ENCODE measurements at regions not wholly inside any gene's neighbourhood (a gene's known extent, or its start where the extent isn't known, plus 50 kb on each side); places are given as distances from the start of the nearest gene placed in this dataset.
A peak's percentile ranks its signal among the peaks of the same experiment; 100 is the strongest.

DNA sequence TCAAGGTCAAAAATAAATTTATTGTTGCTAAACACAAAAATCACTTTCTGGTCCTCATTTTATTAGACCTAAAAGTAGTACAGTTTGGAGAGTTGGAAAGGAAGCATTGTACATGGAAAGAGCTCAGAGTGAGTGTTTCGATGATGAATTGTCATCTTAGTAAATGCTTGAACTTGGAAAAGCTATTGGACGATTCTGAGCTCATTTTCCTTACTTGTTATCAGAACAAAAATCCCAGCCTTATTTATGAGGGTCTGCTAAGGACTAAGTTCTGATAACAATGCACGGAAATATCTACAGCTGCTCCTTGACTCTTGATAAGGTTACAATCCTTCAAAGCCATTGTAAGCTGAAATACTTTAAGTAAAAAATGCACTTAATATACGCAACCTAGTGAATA lies 710.0 kb upstream of the PTBP2 start:
- no peak for DNase-seq

DNA sequence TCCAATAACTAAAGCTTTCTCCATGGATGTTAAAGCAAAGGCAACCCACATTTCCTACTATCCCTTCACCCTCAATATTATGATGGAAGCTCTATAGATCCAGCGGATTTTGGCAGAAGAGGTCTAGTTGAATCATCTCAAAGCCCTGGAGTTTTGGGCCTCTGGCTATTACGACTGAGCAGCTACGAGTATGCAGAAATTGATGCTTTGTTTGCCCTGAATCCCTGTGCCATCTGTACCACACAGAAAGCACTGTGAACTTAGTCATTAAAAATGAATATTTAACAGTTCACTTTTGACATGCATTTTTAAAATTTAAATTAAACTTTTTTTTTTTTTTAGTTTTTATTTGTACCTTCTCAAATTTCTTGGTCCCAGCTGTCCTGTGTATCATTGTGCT lies 705.4 kb upstream of the PTBP2 start:
- no peak for DNase-seq

DNA sequence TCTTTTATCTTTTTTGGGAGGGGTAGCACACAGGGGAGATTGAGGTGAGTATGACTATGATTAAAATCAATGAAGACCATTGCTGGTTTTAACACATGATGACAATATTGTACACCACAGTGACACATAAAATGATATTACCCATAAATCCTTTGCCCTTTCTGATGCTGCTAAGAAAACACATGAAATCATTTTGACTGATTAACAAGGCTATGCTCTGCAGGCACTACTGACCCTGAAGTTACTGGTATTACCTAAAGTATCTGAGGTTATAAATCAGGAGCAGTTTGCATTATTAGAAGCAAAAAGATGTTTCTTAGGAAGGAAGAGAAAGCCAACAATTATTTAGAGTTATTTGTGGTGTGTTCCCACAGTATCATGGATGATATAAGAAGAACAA lies 701.2 kb upstream of the PTBP2 start:
- DNase-seq = no peak

DNA sequence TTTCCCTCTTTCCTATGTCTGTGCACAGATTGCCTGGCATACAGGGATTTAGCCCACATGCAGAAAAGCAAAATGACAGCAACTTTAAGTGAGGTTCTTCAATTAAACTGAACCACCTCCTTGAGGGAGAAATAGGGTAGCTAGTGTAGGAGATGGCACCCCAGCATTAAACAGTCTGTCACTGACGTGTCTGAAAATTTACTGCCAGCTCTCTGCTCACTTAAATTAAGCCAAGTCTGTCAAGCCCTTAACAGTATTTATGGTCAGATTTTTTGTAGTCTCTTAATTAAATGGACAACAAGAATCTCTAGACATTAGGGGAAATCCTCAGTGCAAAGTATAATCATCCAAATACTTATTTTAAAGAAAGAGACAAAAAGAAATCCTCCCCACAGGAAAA lies 696.5 kb upstream of the PTBP2 start:
- no peak for DNase-seq

DNA sequence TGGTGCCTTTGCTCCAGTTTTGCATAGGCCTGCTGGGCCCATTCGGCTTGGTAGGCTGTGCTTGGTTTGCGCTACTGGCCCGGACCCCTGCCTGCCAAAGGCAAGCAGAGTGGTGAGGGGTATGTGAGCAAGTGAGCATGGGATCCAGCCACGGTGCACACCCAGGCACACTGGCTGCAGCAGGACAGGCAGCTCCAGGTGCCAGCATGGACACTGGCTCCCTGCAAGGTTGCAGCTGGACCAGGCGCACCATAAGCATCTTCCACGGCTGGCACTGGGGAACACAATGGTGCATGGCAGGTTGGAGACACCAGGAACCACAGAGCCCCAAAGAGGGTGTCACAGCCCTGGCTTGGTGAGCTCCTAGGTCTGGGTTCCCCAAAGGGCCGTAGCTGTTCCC lies 693.5 kb upstream of the PTBP2 start:
- DNase-seq = no peak

DNA sequence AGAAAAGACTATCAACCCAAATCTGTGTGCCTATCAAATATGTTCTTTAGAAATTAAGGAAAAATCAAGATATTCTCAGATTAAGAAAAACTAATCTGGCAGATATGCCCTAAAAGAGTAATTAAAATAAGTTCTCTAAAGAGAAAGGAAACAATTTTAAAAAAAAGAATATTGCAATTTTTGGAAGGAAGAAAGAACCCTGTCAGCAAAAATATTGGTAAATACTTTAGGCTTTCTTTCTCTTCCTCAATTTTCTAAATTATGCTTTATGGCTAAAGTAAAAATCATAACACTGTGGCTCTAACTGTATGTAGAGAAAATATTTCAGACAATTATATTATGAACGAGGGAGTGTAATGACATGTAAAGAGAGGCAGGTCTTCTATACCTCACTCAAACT lies 691.3 kb upstream of the PTBP2 start:
- no peak for DNase-seq

DNA sequence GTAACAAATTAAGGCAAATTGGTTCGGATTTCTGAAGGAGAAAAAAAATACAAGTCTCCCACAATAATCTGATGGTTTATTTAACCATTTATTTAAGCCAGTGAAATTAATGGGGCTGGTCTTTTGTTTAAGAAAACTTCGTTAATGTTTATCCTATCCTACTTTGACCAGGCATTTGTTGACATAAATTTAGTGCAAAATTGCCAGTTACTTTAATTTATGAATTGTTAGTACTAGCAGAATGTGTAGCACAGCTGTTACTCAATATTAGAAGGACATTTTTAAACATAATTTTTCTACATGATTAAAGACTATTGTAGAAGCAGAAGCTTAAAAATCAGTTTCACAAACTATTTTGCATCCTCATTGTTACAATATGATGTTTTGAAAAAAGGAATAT lies 687.6 kb upstream of the PTBP2 start:
- no peak for DNase-seq

DNA sequence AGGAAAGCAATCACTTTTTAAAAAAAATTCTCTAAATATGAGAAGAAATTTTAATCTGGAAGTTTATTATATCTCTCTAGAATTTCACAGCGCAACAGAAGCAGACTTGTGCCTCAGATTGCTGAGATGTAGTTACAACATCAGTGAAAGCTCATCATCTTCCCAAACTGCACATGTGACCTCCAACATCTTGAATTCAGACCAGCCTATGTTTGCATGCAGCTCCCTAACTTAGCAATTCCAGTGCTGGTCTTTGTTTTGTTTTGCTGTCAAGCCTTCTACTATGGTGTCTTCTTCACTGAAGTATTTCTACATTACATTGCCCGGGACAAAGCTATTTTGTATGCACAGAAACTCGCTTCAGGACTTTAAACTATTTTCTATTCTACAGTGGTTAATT lies 684.8 kb upstream of the PTBP2 start:
- DNase-seq = no peak

DNA sequence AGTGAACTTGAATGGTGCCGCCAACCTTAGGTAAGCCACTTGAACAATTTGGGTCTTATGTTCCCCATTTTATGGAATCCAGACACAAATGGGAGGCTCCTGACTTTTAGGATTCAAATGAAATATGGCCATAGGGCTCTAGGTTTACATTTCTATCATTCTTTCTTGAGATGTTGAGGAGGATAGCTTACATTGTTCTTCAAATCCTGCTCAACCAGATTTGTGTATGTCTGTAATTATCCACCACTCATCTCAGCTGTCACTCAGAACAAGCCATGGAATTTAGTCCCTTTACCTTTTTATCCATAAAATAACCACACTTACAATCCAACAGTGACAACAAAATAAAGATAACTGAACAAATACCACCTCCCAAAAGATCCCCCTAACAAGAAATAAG lies 682.9 kb upstream of the PTBP2 start:
- no peak for DNase-seq

DNA sequence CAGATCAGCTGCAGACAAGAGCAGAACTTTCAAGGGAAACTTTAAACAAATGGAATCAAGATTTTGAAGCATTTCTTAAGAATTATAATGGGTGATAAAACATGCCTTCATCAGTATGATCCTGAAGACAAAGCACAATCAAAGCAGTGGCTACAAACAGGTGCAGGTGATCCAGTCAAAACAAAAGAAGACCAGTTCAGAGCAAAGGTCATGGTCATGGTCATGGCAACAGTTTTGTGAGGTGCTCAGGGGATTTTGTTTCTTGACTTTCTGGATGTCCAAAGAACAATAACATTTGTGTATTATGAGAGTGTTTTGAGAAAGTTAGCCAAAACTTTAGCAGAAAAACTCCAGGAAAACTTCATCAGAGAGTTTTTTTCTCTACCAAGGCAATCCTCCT lies 681.7 kb upstream of the PTBP2 start:
- no peak for DNase-seq

DNA sequence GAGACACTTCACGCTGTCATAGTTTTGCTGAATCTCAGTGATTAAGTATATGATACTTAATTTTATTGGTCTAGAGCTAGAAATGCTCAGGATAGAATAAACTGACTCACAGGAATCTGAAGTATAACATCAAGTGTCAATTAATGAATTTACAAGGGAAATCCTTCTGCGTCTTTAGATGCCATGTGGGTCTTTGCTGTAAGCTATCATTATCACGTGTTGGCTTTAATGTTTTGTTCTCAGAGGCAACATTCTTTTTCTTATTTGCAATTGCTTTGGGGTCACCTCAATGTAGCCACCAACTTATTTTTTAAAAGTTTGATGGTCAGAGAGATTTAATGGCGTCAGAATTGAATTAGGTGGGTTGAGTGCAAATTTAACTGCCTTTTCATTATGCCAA lies 680.1 kb upstream of the PTBP2 start:
- no peak for DNase-seq

DNA sequence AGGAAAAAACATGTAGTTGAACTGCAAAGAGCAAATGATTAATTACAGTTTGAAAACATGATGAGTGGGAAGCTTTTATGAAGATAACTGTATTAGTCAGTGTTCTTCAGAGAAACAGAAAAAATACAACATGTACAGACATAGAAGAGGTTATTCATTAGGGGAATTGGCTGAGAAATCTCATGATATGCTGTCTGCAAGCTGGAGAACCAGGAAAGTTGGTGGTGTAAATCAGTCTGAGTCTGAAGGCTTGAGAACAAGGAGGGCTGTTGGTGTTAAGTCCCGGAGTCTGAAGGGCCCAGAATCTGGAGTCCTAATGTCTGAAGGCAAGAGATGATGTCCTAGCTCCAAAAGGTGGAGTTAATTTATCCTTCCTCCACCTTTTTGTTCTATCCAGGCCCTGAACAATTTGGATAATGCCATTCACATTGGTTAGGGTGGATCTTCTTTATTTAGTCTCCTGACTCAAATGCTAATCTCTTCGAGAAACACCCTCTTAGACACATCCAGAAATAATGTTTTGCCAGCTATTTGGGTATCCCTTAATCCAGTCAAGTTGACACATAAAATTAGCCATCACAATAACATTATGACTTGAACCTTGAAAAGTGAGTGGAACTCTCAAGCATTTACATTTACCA lies 672.9 kb upstream of the PTBP2 start:
- no peak for DNase-seq

DNA sequence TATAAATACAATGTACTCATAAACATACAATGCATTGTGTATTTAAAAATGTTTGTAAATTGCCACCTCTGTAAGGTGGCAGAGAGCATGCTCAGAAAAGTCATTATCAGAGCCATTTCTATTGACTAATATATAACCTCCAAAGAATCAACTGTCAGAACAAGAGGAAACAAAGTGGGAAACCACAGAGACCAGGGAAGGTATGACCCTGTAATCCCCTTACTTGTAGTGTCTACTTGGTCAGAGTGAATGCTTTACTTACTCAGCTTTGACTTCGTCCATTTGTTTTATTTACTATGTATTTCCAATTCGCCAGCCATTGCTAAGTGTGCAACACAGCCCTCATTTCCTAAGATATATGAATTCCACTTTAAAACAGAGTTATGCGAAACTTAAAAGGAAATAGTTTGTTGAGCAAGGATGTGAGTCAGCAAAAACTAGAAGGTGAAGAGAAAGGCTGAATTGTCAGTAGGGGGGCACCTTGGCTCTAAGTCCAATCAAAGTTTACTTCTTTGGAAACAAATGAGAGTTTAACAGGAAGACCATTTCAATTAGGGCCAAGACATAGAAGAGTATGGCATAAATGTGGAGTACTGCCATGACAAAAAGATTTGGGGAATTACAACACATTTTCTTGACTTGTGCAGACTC lies 671.7 kb upstream of the PTBP2 start:
- DNase-seq = no peak

DNA sequence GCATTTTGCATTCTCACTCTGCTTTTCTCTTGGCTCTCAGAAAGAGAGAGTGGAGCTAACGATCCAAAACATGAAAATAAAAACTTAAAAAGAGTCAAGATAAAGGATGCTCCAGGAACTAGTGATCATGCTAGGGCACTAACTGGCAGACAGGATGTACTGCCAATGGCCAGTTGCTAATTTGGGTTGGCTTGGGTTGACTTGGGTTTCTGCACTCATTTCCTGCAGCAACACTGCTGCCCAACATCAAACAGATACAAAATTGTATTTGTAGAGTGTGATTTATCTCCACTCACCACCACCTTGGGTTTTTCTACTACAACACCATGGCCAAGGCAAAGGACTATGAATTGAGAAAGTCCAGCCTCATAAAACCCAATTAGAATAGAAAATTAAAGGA lies 662.3 kb upstream of the PTBP2 start:
- DNase-seq = no peak

DNA sequence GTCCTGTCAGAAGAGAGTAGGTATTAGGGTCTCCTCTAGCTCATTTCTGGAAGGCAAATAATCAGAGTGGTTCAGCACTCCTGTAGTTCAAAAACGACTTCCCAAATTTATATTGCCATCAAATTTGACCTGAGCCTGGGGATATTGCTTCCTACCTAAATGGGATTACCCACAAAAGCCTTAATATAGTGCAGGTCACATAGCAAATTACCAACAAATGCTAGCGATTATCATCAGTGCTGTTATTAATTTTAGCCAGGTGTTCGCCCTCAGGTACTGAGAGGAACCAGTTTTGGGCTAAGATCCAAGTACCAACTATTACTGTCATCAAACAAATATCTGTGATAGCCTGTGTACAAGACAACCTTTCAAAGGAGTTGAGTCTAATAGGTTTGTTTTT lies 661.8 kb upstream of the PTBP2 start:
- DNase-seq = no peak

DNA sequence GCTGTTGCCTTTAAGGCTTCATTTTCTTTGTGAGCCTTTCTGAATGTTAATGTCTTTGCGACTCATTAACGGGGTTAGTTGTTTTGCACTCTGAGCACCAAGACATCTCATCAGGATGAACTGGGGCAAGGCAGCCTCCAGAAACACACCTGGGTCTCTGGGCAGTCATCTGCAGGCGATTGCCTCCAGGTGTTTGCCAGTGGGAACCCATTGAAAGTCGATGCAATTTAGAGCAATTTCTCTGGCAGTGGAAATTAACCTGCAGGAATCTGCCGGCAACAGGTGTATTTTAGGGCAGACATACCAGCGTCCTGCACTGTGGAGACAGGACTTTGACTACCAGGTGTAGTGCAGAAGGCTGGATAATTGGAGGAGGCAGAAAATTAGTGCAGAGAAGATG lies 661.0 kb upstream of the PTBP2 start:
- DNase-seq = no peak

DNA sequence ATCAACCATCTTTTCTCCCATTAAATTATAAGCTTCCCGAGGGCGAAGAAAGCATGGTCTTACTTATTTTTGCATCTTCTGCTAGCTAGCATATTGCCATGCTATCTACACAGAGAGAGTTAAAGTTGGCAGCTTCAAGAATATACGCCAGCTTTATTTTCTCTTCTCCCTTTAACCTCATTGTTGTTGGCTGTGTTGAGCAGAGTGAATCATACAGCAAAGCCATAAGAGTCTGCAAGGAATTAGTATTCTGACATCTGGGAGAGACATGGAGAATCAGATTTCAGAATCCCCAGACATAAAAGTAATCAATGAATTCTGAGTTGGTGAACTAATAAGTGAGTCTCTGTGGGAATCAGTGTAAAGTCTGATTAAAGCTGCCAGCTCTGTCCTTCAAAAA lies 649.6 kb upstream of the PTBP2 start:
- DNase-seq = peak; percentile 5

DNA sequence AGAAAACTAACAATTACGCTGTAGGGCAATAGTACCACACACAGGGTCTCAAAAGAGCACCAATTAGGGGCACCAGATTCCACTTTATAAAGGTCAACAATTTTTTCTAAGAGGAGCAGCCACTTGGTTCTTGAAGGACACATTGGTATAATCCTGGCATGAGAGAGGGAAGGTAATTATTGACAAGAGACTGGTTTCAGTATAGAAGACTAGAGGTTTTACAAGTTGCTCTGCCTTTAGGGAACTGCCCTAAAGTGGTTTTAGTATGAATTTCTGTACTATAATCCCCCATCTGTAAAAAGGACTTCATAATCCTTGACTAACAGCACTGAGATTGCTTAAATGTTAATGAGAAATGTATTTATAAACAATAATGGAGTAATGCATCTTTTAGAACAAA lies 648.5 kb upstream of the PTBP2 start:
- no peak for DNase-seq

DNA sequence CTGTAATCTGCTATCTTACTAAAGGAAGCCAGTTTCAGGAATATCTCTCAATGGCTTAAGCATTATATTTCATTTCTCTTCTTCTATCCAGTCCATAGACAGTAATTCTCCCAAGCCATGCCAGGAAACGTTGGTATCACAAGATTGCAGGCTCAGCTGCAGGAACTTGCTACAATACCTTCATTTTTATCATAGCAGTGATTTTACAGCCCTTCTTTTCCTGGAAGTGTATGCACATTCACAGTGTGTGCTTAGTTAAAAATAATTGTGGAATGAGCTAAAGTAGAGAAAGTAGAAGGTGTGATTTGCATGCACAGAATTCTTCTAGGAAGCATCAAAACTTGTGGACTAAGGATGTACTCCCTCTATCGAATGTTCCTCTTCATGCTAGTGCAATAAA lies 647.2 kb upstream of the PTBP2 start:
- DNase-seq = no peak

DNA sequence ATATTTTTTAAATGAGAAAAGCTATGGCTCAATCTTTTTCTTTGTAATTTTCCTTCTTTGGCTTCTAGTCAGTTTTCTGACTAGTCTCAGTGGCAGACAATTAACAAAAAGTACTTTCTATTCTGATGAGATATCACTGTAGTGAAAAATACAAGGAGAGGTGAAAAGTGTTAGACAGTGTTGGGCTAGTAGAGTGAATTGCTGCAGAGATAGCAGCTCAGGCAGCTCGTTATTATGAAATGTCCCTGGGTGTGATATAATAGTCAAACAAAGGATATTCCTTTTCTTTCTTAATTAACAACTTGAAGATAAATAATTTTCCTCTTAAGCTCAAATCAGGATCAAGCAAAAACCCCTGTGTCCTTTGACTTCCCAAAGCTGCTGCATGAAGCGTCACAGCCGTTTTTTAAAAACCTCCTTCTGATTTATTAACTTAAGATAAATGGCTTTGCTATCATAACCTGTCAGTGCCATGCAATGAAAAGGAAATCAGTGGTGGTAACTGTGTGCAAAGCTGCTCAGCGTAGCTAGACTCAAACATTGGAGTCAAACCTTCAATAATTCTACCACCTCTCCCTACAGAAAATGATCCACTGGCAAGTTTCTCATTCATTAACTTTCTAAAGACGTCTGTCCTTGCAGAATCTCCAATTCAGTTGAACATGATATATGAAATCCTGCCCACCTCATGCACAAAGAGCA lies 646.6 kb upstream of the PTBP2 start:
- DNase-seq = no peak

DNA sequence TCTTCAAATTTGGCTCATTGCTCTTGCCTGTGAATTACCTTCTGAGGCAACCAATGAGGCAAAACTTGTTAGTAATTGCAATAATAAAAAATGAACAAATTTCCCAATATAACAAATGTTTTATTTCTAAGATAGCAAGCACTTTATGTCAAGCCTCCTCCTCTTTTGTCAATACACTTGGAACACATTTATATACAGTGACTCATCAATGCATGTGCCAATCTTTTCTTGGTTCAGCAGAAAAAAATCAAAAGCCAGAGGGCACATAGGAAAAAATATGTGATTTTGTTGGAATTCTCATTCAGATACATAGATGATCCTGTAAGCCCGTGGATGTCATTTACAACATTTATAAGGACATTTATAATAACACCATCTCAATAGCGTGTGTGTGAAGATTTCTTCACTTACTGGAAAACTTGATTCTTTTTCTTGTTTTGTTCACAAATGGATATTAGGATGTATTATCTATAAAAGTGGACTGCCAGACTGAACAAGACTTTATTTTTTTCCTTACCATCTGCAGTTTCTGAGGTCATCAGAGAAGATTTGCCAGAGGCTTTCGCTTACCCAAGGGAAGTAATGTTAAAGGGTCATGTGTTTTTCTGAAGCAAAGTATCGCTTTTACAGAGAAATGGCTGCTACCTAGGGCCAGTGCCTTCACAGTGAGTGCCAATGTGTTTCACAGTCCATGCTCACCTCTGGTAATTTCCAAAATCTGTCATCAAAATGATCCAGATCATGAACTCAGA lies 645.7 kb upstream of the PTBP2 start:
- peak; percentile 10 for DNase-seq

DNA sequence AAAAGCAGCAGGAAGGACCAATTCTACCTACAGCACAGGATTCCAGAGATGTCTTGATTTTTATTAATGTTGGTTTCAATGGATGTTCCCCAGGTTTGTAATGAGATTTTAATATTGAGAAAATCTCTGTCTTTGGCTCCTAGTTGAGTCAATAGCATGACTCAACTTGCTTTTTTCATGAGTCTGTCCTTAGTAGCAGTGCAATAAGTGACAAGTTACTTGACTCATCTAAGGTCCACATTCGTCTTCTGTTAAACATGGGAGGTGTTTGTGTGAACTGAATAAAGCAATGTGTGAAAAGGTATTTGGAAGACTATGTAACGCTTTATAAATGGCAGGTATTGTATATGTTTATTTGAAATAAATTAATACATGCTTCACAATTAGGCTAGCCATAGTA lies 645.0 kb upstream of the PTBP2 start:
- peak; percentile 5 for DNase-seq

DNA sequence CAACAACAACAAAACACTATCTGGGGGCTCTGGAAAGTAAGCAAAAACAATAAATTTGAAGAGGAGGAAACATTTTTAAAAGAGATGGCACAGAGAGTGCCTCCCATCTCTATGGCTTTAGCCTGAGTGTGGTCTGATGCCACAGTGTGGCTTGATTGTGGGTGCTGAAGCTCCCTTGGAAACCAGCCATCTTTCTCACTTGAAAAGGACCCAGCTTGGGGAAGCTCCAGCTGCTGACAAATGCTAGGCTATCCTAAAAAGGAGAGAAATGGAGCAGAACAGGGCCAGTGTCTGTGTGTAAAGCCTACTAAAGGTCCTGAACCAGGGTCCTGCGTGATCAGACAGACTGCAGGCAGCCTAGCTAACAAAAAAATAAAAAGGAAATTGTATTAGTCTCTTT lies 642.0 kb upstream of the PTBP2 start:
- no peak for DNase-seq

DNA sequence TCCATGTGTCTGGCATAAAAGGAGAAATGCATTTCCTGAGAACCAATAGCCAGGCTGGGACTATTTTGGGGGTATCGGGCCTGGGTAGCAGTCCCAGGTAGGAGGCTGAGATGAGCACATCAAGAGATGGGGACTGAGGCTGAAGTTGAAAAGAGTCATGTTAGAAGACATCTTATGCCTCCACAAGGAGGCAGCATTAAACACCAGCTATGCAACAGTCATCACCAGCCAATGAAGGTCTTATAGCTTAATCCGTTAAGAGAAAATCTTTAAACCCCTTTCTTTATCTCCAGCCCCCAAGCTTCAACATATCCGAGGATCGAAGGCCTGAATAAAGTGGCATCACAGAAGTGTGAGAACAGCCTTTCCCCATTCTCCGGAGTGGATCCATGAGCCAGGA lies 640.7 kb upstream of the PTBP2 start:
- no peak for DNase-seq
